Keratinocyte (primary cell): ENCODE measurements at regions not wholly inside any gene's neighbourhood (a gene's known extent, or its start where the extent isn't known, plus 50 kb on each side); places are given as distances from the start of the nearest gene placed in this dataset.

Experiments used
- EZH2 ChIP-seq: IDR thresholded peaks from one replicate; pipeline ENCODE4 v1.6.1; 2012; ENCODE audit warnings: inconsistent platforms, mild to moderate bottlenecking, low read length, moderate library complexity
- TF ChIP-seq, protein P1 (sequence below), 3 experiments: IDR thresholded peaks in 1 of 3; conservative IDR thresholded peaks in 1 of 3; optimal IDR thresholded peaks in 1 of 3; 2 replicates in 2 of 3; 3 replicates in 1 of 3; pipeline versions ENCODE3 to v1.5.1; 2011; ENCODE audit warnings: low read length in 3 of 3, mild to moderate bottlenecking in 3 of 3, moderate library complexity in 2 of 3, control low read depth in 1 of 3, inconsistent platforms in 1 of 3; ENCODE audit not compliant: insufficient read depth in 2 of 3; ENCODE audit errors: extremely low read depth in 1 of 3

- TF ChIP-seq, protein P1, sequence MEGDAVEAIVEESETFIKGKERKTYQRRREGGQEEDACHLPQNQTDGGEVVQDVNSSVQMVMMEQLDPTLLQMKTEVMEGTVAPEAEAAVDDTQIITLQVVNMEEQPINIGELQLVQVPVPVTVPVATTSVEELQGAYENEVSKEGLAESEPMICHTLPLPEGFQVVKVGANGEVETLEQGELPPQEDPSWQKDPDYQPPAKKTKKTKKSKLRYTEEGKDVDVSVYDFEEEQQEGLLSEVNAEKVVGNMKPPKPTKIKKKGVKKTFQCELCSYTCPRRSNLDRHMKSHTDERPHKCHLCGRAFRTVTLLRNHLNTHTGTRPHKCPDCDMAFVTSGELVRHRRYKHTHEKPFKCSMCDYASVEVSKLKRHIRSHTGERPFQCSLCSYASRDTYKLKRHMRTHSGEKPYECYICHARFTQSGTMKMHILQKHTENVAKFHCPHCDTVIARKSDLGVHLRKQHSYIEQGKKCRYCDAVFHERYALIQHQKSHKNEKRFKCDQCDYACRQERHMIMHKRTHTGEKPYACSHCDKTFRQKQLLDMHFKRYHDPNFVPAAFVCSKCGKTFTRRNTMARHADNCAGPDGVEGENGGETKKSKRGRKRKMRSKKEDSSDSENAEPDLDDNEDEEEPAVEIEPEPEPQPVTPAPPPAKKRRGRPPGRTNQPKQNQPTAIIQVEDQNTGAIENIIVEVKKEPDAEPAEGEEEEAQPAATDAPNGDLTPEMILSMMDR (optimal IDR thresholded peaks at IDR 0.05 in 1 of 3, IDR thresholded peaks at IDR 0.05 in 1 of 3, conservative IDR thresholded peaks at IDR 0.05 in 1 of 3; ENCODE audit: extremely low read depth in 1 of 3, insufficient read depth in 2 of 3, low read length in 3 of 3) = no peak
- TF ChIP-seq EZH2 = no peak
Measured at GRCh38 chr2:153601812-153602211, 123.2 kb upstream of the RPRM start.
